ENCODE measurements at regions not wholly inside any gene's neighbourhood (a gene's known extent, or its start where the extent isn't known, plus 50 kb on each side); places are given as distances from the start of the nearest gene placed in this dataset.

- TF ChIP-seq CTCF (IDR thresholded peaks at IDR 0.05) (no peak), POLR2A (IDR thresholded peaks at IDR 0.05) (no peak)
These were observed 247.9 kb downstream of the MSX2 start for GRCh38 chr5:174972291-174972690.

All from Peyer's patch (tissue), 4 donors.